ENCODE measurements at regions not wholly inside any gene's neighbourhood (a gene's known extent, or its start where the extent isn't known, plus 50 kb on each side); places are given as distances from the start of the nearest gene placed in this dataset.
"Not testable (repeated sequence)": the region's sequence is repeated elsewhere in the genome, so short reads cannot be mapped to it uniquely, and the experiment has no call there.

DNA sequence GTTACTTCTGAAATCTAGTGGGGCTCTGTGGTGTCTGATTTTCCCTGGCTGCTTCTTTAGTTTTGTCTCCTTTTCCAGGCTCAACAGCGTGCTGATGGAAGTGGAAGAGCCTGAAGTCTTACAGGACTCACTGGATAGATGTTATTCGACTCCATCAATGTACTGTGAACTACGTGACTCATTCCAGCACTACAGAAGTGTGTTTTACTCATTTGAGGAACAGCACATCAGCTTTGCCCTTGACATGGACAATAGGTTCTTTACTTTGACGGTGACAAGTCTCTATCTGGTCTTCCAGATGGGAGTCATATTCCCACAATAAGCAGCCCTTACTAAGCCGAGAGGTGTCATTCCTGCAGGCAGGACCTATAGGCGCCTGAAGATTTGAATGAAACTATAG is 51.1 kb downstream of the NBPF8 start:
- TF ChIP-seq, protein P1, sequence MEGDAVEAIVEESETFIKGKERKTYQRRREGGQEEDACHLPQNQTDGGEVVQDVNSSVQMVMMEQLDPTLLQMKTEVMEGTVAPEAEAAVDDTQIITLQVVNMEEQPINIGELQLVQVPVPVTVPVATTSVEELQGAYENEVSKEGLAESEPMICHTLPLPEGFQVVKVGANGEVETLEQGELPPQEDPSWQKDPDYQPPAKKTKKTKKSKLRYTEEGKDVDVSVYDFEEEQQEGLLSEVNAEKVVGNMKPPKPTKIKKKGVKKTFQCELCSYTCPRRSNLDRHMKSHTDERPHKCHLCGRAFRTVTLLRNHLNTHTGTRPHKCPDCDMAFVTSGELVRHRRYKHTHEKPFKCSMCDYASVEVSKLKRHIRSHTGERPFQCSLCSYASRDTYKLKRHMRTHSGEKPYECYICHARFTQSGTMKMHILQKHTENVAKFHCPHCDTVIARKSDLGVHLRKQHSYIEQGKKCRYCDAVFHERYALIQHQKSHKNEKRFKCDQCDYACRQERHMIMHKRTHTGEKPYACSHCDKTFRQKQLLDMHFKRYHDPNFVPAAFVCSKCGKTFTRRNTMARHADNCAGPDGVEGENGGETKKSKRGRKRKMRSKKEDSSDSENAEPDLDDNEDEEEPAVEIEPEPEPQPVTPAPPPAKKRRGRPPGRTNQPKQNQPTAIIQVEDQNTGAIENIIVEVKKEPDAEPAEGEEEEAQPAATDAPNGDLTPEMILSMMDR (IDR thresholded peaks at IDR 0.05; ENCODE audit: low read depth, low read length), result not testable (repeated sequence)
- not testable (repeated sequence) for TF ChIP-seq EZH2phosphoT487 (IDR thresholded peaks at IDR 0.05; ENCODE audit: low read depth)

Measured in OCI-LY3 (cell line).